ENCODE measurements at regions not wholly inside any gene's neighbourhood (a gene's known extent, or its start where the extent isn't known, plus 50 kb on each side); places are given as distances from the start of the nearest gene placed in this dataset.
A peak's percentile ranks its signal among the peaks of the same experiment; 100 is the strongest.

- no TSS peak for BruUV-seq (replicated peaks)
- Histone ChIP-seq H3K9ac (ENCODE audit: low read length) (no peak overlapping the region), H3K4me2 (ENCODE audit: low read length) (no peak overlapping the region), H3K9me2 (replicated peaks; ENCODE audit: low read length) (no peaks in the 10 kb centered on the region), H3K36me3 (ENCODE audit: low read depth, low read length) (no peaks in the 10 kb centered on the region), H2AFZ (ENCODE audit: low read length) (no peak overlapping the region), H3F3A (ENCODE audit: low read length, unreplicated experiment) (no peaks in the 10 kb centered on the region), H3K27ac (ENCODE audit: low read length) (peak overlapping the region; percentile 39), H4K20me1 (ENCODE audit: low read length) (no peaks in the 10 kb centered on the region), H3K27me3 (ENCODE audit: low read length) (no peaks in the 10 kb centered on the region), H3K9me3 (ENCODE audit: low read length) (no peaks in the 10 kb centered on the region), H3K4me1 (ENCODE audit: insufficient read depth, low read length) (peaks cover 6% of the 10 kb centered on the region; the same call in 1 of the 2 replicates), H3K79me2 (ENCODE audit: low read length) (no peaks in the 10 kb centered on the region), H3K4me3 (ENCODE audit: low read length) (no peak overlapping the region)
- ChIA-PET CTCF (no interaction called here), POLR2A (ENCODE audit: unreplicated experiment) (interaction anchor here (0.7 kb wide), 1 partner anchor 12 kb away, joined by 4 read pairs; no protein-coding TSS in a partner anchor)
- DNase-seq (peak; percentile 62), ATAC-seq (peak; percentile 94)
- intact Hi-C loops (cut with micrococcal nuclease), result no loop called here
- no peak for TF ChIP-seq CTCF (conservative IDR thresholded peaks at IDR 0.05; ENCODE audit: low read depth, low read length)
These were observed 1349.1 kb downstream of the XPNPEP1 start for GRCh38 chr10:108574233-108574632.

GRCh38 chr10:108568824-108569223, 1354.5 kb downstream of the XPNPEP1 start:
- H3K36me3 ChIP-seq (ENCODE audit: low read depth, low read length), result no peaks in the 10 kb centered on the region
- no peak overlapping the region for H3K9ac ChIP-seq (ENCODE audit: low read length)
- intact Hi-C loops (cut with micrococcal nuclease), result no loop called here
- no peak for TF ChIP-seq CTCF (conservative IDR thresholded peaks at IDR 0.05; ENCODE audit: low read depth, low read length)
- TF ChIP-seq EZH2phosphoT487 (IDR thresholded peaks at IDR 0.05; ENCODE audit: borderline replicate concordance, low read length), result no peak
- TF ChIP-seq EZH2 (IDR thresholded peaks at IDR 0.05; ENCODE audit: low read length, unreplicated experiment), result no peak
- no TSS peak for BruUV-seq (replicated peaks)
- H3K9me3 ChIP-seq (ENCODE audit: low read length), result no peaks in the 10 kb centered on the region
- no peak overlapping the region for H3K4me3 ChIP-seq (ENCODE audit: low read length)
- CTCF ChIA-PET, result no interaction called here
- no peaks in the 10 kb centered on the region for H3K27me3 ChIP-seq (ENCODE audit: low read length)
- peaks cover 16% of the 10 kb centered on the region for H3K4me1 ChIP-seq (ENCODE audit: insufficient read depth, low read length)
- H3K9me2 ChIP-seq (replicated peaks; ENCODE audit: low read length), result no peaks in the 10 kb centered on the region
- no peaks in the 10 kb centered on the region for H3K79me2 ChIP-seq (ENCODE audit: low read length)
- no peaks in the 10 kb centered on the region for H3F3A ChIP-seq (ENCODE audit: low read length, unreplicated experiment)
- DNase-seq (no peak), ATAC-seq (no peak)
- POLR2A ChIA-PET (ENCODE audit: unreplicated experiment), result no interaction called here
- no peak overlapping the region for H2AFZ ChIP-seq (ENCODE audit: low read length)
- H4K20me1 ChIP-seq (ENCODE audit: low read length), result no peaks in the 10 kb centered on the region
- H3K27ac ChIP-seq (ENCODE audit: low read length), result no peak overlapping the region
- no peak overlapping the region; the same call in 1 of the 2 replicates for H3K4me2 ChIP-seq (ENCODE audit: low read length)

- H3K27ac ChIP-seq (ENCODE audit: low read length), result 0 out of 2 replicates have a peak overlapping the region, but pooled peaks have one; percentile 18
- ATAC-seq, result peak; percentile 90
- no peaks in the 10 kb centered on the region for H3K27me3 ChIP-seq (ENCODE audit: low read length)
- CTCF ChIA-PET, result no interaction called here
- peaks cover 16% of the 10 kb centered on the region for H3K4me1 ChIP-seq (ENCODE audit: insufficient read depth, low read length)
- BruUV-seq (replicated peaks), result no TSS peak
- POLR2A ChIA-PET (ENCODE audit: unreplicated experiment), result no interaction called here
- H2AFZ ChIP-seq (ENCODE audit: low read length), result peak overlapping the region; percentile 14
- TF ChIP-seq CTCF (conservative IDR thresholded peaks at IDR 0.05; ENCODE audit: low read depth, low read length) (no peak), EZH2phosphoT487 (IDR thresholded peaks at IDR 0.05; ENCODE audit: borderline replicate concordance, low read length) (no peak), EZH2 (IDR thresholded peaks at IDR 0.05; ENCODE audit: low read length, unreplicated experiment) (no peak)
- no peaks in the 10 kb centered on the region for H3K79me2 ChIP-seq (ENCODE audit: low read length)
- peak; percentile 67 for DNase-seq
- no peaks in the 10 kb centered on the region for H4K20me1 ChIP-seq (ENCODE audit: low read length)
- H3K4me3 ChIP-seq (ENCODE audit: low read length), result no peak overlapping the region
- no peaks in the 10 kb centered on the region for H3F3A ChIP-seq (ENCODE audit: low read length, unreplicated experiment)
- H3K4me2 ChIP-seq (ENCODE audit: low read length), result peak overlapping the region; percentile 54
- H3K9ac ChIP-seq (ENCODE audit: low read length), result no peak overlapping the region
- intact Hi-C loops (cut with micrococcal nuclease), result no loop called here
- H3K9me3 ChIP-seq (ENCODE audit: low read length), result no peaks in the 10 kb centered on the region
- no peaks in the 10 kb centered on the region for H3K36me3 ChIP-seq (ENCODE audit: low read depth, low read length)
- no peaks in the 10 kb centered on the region for H3K9me2 ChIP-seq (replicated peaks; ENCODE audit: low read length)
These were observed 1355.2 kb downstream of the XPNPEP1 start for GRCh38 chr10:108567899-108568752.
